ENCODE measurements at regions not wholly inside any gene's neighbourhood (a gene's known extent, or its start where the extent isn't known, plus 50 kb on each side); places are given as distances from the start of the nearest gene placed in this dataset.

DNA sequence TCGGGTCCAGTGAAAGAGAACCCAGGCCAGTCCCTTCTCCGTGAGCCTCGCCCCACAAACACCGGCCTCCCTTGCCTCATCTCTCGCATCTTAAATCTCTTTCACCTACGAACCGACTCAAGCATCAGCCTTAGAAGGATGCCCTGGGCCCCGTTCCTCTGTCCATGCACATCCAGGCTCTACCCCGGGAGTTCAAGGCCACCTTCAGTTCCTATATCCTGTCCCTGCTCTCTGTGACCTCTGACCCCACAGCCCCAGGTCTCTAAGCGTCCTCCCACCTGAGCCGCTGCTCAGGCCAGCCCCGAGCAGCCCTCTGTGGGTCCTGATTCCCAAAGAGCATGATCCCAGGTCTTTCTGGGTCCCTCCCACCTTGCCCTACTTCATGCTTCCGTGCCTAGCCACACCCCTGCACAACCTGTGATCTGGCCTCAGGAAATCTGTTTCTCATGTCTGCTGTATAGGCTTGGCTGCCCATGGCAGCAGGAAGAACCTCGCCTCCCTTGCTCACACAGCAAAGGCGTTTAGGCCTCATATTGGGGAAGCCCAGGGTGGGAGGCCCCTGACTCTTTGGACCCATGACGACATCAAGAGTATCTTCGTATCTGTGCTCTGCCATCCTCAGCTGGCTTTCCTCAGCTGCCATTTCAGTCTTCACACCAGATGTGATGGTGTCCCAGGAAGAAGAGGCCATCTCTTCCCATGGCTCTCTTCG is 77.5 kb upstream of the SEPTIN5 start:
- Histone ChIP-seq H3K4me1 (replicated peaks) (no peaks in the 10 kb centered on the region), H3K4me3 (no peak overlapping the region), H3K27me3 (replicated peaks) (no peaks in the 10 kb centered on the region), H3K27ac (no peak overlapping the region), H3K36me3 (no peaks in the 10 kb centered on the region), H3K9me3 (replicated peaks) (no peaks in the 10 kb centered on the region)
- no peak for DNase-seq (ENCODE audit: low read depth in 1 of 2, low spot score in 2 of 2)

GRCh38 chr22:19637408-19638281 is 76.7 kb upstream of the SEPTIN5 start:
- no peak for DNase-seq (ENCODE audit: low read depth in 1 of 2, low spot score in 2 of 2)
- Histone ChIP-seq H3K4me3 (no peak overlapping the region), H3K4me1 (replicated peaks) (no peaks in the 10 kb centered on the region), H3K27ac (no peak overlapping the region), H3K27me3 (replicated peaks) (no peaks in the 10 kb centered on the region), H3K9me3 (replicated peaks) (no peaks in the 10 kb centered on the region), H3K36me3 (no peaks in the 10 kb centered on the region)

GRCh38 chr22:19638282-19639015 is 75.9 kb upstream of the SEPTIN5 start:
- H3K4me1 ChIP-seq (replicated peaks): no peaks in the 10 kb centered on the region
- no peak for DNase-seq (ENCODE audit: low read depth in 1 of 2, low spot score in 2 of 2)
- no peak overlapping the region for H3K27ac ChIP-seq
- H3K4me3 ChIP-seq: no peak overlapping the region
- H3K27me3 ChIP-seq (replicated peaks): no peaks in the 10 kb centered on the region
- H3K9me3 ChIP-seq (replicated peaks): no peaks in the 10 kb centered on the region
- no peaks in the 10 kb centered on the region for H3K36me3 ChIP-seq

- H3K4me3 ChIP-seq: no peak overlapping the region
- no peaks in the 10 kb centered on the region for H3K9me3 ChIP-seq (replicated peaks)
- H3K27me3 ChIP-seq (replicated peaks): no peaks in the 10 kb centered on the region
- H3K4me1 ChIP-seq (replicated peaks): no peaks in the 10 kb centered on the region
- no peaks in the 10 kb centered on the region for H3K36me3 ChIP-seq
- no peak for DNase-seq (ENCODE audit: low read depth in 1 of 2, low spot score in 2 of 2)
- no peak overlapping the region for H3K27ac ChIP-seq
These were observed 74.6 kb upstream of the SEPTIN5 start for GRCh38 chr22:19639610-19640135.

DNA sequence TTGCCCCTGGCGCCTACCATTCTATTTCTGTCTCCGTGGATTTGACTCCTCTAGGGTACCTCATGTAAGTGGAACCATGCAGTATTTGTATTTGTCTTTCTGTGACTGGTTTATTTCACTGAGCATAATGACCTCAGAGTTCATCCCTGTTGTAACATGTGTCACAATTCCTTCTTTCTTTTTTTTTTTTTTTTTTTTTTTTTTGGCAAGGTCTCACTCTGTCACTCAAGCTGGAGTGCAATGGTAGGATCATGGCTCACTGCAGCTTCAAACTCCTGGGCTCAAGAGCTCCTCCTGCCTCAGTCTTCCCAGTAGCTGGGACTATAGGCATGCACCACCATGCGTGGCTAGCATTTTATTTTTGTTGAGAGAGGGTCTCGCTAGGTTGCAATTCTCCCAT is 74.0 kb upstream of the SEPTIN5 start:
- Histone ChIP-seq H3K36me3 (no peaks in the 10 kb centered on the region), H3K4me1 (replicated peaks) (no peaks in the 10 kb centered on the region), H3K9me3 (replicated peaks) (no peaks in the 10 kb centered on the region), H3K4me3 (no peak overlapping the region), H3K27ac (no peak overlapping the region), H3K27me3 (replicated peaks) (no peaks in the 10 kb centered on the region)
- DNase-seq (ENCODE audit: low read depth in 1 of 2, low spot score in 2 of 2): no peak

DNA sequence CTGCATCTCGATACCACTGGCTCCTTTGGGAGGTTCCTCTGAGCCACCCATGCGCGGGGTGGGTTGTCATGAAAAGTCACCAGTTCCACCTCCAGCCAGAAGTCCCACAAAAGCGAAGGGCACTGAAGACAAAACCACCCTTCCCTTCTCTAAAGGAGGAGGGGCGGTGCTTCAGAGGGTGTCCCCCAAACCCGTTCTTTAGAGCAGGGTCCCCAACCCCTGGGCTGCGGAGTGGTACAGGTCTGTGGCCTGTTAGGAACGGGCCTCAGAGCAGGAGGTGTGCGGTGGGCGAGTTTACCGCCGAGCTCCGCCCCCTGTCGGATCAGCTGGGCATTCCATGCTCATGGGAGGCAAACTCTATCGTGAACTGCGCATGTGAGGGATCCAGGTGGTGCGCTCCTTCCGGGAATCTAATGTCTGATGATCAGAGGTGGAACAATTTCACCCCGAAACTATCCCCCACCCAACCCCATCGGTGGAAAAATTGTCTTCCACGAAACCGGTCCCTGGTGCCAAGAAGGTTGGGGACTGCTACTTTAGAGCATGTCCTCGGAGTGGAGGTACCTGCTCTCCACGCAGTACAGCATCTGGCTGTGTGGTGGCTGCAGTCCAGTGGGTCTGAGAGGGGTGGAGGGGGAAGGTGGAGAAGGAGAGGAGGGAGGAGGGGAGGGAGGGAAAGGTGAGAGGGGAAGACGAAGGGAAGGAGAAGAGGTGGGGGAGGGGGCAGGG is 72.9 kb upstream of the SEPTIN5 start:
- Histone ChIP-seq H3K36me3 (no peaks in the 10 kb centered on the region), H3K27ac (no peak overlapping the region), H3K9me3 (replicated peaks) (no peaks in the 10 kb centered on the region), H3K27me3 (replicated peaks) (no peaks in the 10 kb centered on the region), H3K4me1 (replicated peaks) (no peaks in the 10 kb centered on the region), H3K4me3 (no peak overlapping the region)
- no peak for DNase-seq (ENCODE audit: low read depth in 1 of 2, low spot score in 2 of 2)

DNA sequence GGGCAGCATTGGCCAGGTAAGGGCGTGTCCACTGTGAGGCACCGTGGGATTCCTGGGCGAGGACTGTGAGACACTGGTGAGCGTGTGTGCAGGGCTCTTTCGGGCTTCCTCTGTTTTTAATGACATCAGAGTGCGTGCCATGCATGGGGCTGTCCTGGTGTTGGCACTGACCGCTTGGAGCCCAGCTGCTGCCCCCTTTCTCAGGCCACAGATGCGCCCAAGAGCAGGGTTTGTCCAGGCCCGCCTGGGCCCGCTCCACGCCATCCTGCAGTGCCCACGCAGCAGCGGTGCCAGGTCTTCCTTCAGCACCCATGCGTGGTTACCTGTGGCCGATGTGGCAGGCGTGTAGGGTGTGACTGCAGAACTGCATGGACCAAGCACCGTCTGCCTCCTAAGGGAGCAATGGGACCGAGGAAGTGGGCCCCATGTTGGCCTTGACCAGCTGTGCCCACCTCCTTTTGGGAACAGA is 72.3 kb upstream of the SEPTIN5 start:
- no peaks in the 10 kb centered on the region for H3K9me3 ChIP-seq (replicated peaks)
- H3K4me1 ChIP-seq (replicated peaks): no peaks in the 10 kb centered on the region
- H3K27me3 ChIP-seq (replicated peaks): no peaks in the 10 kb centered on the region; the same call in 1 of the 2 replicates
- no peak overlapping the region for H3K27ac ChIP-seq
- H3K4me3 ChIP-seq: no peak overlapping the region
- no peaks in the 10 kb centered on the region for H3K36me3 ChIP-seq
- DNase-seq (ENCODE audit: low read depth in 1 of 2, low spot score in 2 of 2): no peak

GRCh38 chr22:19643448-19644313 is 70.6 kb upstream of the SEPTIN5 start:
- Histone ChIP-seq H3K4me3 (no peak overlapping the region), H3K36me3 (no peaks in the 10 kb centered on the region), H3K27me3 (replicated peaks) (no peaks in the 10 kb centered on the region; the same call in 1 of the 2 replicates), H3K4me1 (replicated peaks) (no peaks in the 10 kb centered on the region), H3K27ac (no peak overlapping the region), H3K9me3 (replicated peaks) (peaks cover 12% of the 10 kb centered on the region)
- no peak for DNase-seq (ENCODE audit: low read depth in 1 of 2, low spot score in 2 of 2)

GRCh38 chr22:19644314-19645223 is 69.7 kb upstream of the SEPTIN5 start:
- DNase-seq (ENCODE audit: low read depth in 1 of 2, low spot score in 2 of 2): no peak
- H3K4me3 ChIP-seq: no peak overlapping the region
- no peaks in the 10 kb centered on the region for H3K4me1 ChIP-seq (replicated peaks)
- H3K36me3 ChIP-seq: no peaks in the 10 kb centered on the region
- peaks cover 15% of the 10 kb centered on the region for H3K9me3 ChIP-seq (replicated peaks)
- H3K27ac ChIP-seq: no peak overlapping the region
- no peaks in the 10 kb centered on the region; the same call in 1 of the 2 replicates for H3K27me3 ChIP-seq (replicated peaks)

GRCh38 chr22:19645391-19645790 is 68.9 kb upstream of the SEPTIN5 start:
- H3K9me3 ChIP-seq (replicated peaks): peaks cover 15% of the 10 kb centered on the region
- no peak overlapping the region for H3K27ac ChIP-seq
- DNase-seq (ENCODE audit: low read depth in 1 of 2, low spot score in 2 of 2): no peak
- no peaks in the 10 kb centered on the region for H3K36me3 ChIP-seq
- H3K4me3 ChIP-seq: no peak overlapping the region
- no peaks in the 10 kb centered on the region for H3K4me1 ChIP-seq (replicated peaks)
- no peaks in the 10 kb centered on the region; the same call in 1 of the 2 replicates for H3K27me3 ChIP-seq (replicated peaks)

- DNase-seq (ENCODE audit: low read depth in 1 of 2, low spot score in 2 of 2): no peak
- H3K9me3 ChIP-seq (replicated peaks): peaks cover 15% of the 10 kb centered on the region
- H3K27ac ChIP-seq: no peak overlapping the region
- no peaks in the 10 kb centered on the region for H3K36me3 ChIP-seq
- no peaks in the 10 kb centered on the region; the same call in 1 of the 2 replicates for H3K27me3 ChIP-seq (replicated peaks)
- no peak overlapping the region for H3K4me3 ChIP-seq
- no peaks in the 10 kb centered on the region for H3K4me1 ChIP-seq (replicated peaks)
These were observed 68.4 kb upstream of the SEPTIN5 start for GRCh38 chr22:19645905-19646304.

All from SJSA1 (cell line).